ENCODE measurements at regions not wholly inside any gene's neighbourhood (a gene's known extent, or its start where the extent isn't known, plus 50 kb on each side); places are given as distances from the start of the nearest gene placed in this dataset.

- Histone ChIP-seq H3K23ac (ENCODE audit: low read length) (no peak overlapping the region), H3K9me3 (ENCODE audit: insufficient read depth, low read depth, low read length) (peaks cover 2% of the 10 kb centered on the region), H4K8ac (ENCODE audit: low read depth, low read length) (no peak overlapping the region), H3K9ac (ENCODE audit: low read length) (no peak overlapping the region), H2BK5ac (ENCODE audit: low read depth, low read length, poor library complexity) (no peak overlapping the region), H3K27me3 (ENCODE audit: insufficient read depth, low read length) (no peaks in the 10 kb centered on the region), H3K27ac (ENCODE audit: low read depth, low read length) (no peak overlapping the region), H2AK5ac (ENCODE audit: low read length) (no peak overlapping the region), H2BK12ac (ENCODE audit: low read length) (no peak overlapping the region), H3K4me1 (ENCODE audit: control insufficient read depth in 1 of 2, insufficient read depth in 2 of 2, low read length in 2 of 2) (no peaks in the 10 kb centered on the region), H2BK120ac (ENCODE audit: insufficient read depth, low read length, poor library complexity) (no peak overlapping the region), H3K79me1 (ENCODE audit: low read length) (no peaks in the 10 kb centered on the region), H3K14ac (ENCODE audit: low read length) (no peak overlapping the region), H3K36me3 (ENCODE audit: control insufficient read depth in 1 of 2, insufficient read depth in 2 of 2, low read length in 2 of 2) (no peaks in the 10 kb centered on the region), H3K4me3 (ENCODE audit: low read depth, low read length) (no peak overlapping the region), H3K4me2 (ENCODE audit: low read length) (no peak overlapping the region), H4K91ac (ENCODE audit: low read depth, low read length) (no peak overlapping the region), H3K4ac (ENCODE audit: low read depth, low read length) (no peak overlapping the region), H3K18ac (ENCODE audit: low read length) (no peak overlapping the region), H4K12ac (ENCODE audit: low read depth, low read length) (no peak overlapping the region), H2AFZ (ENCODE audit: insufficient read depth, low read length, poor library complexity) (no peak overlapping the region), H3K79me2 (ENCODE audit: control insufficient read depth, insufficient read depth, low read length, poor library complexity) (no peaks in the 10 kb centered on the region)
- no CpG with 5 or more reads among the region's 3 CpGs for WGBS (ENCODE audit: extremely low coverage, insufficient coverage, insufficient read length)
- no peak for DNase-seq
Measured at GRCh38 chr12:60672949-60673348, 1077.1 kb downstream of the SLC16A7 start.

GRCh38 chr12:60684988-60685655, 1089.3 kb downstream of the SLC16A7 start:
- H3K4me2 ChIP-seq (ENCODE audit: low read length): no peak overlapping the region
- no CpG with 5 or more reads among the region's 12 CpGs for WGBS (ENCODE audit: extremely low coverage, insufficient coverage, insufficient read length)
- H3K14ac ChIP-seq (ENCODE audit: low read length): no peak overlapping the region
- H2AK5ac ChIP-seq (ENCODE audit: low read length): no peak overlapping the region
- H2AFZ ChIP-seq (ENCODE audit: insufficient read depth, low read length, poor library complexity): no peak overlapping the region
- no peak overlapping the region for H3K4ac ChIP-seq (ENCODE audit: low read depth, low read length)
- no peaks in the 10 kb centered on the region for H3K79me2 ChIP-seq (ENCODE audit: control insufficient read depth, insufficient read depth, low read length, poor library complexity)
- no peak overlapping the region for H4K12ac ChIP-seq (ENCODE audit: low read depth, low read length)
- no peak overlapping the region for H3K27ac ChIP-seq (ENCODE audit: low read depth, low read length)
- H2BK5ac ChIP-seq (ENCODE audit: low read depth, low read length, poor library complexity): no peak overlapping the region
- peak; percentile 92 to 93 for DNase-seq
- H3K36me3 ChIP-seq (ENCODE audit: control insufficient read depth in 1 of 2, insufficient read depth in 2 of 2, low read length in 2 of 2): no peaks in the 10 kb centered on the region
- peaks cover 5% of the 10 kb centered on the region for H3K9me3 ChIP-seq (ENCODE audit: insufficient read depth, low read depth, low read length)
- H3K9ac ChIP-seq (ENCODE audit: low read length): no peak overlapping the region
- H3K79me1 ChIP-seq (ENCODE audit: low read length): no peaks in the 10 kb centered on the region
- H2BK120ac ChIP-seq (ENCODE audit: insufficient read depth, low read length, poor library complexity): no peak overlapping the region
- H4K8ac ChIP-seq (ENCODE audit: low read depth, low read length): no peak overlapping the region
- no peaks in the 10 kb centered on the region for H3K4me1 ChIP-seq (ENCODE audit: control insufficient read depth in 1 of 2, insufficient read depth in 2 of 2, low read length in 2 of 2)
- H2BK12ac ChIP-seq (ENCODE audit: low read length): no peak overlapping the region
- no peak overlapping the region for H3K4me3 ChIP-seq (ENCODE audit: low read depth, low read length)
- no peak overlapping the region for H3K18ac ChIP-seq (ENCODE audit: low read length)
- H3K23ac ChIP-seq (ENCODE audit: low read length): no peak overlapping the region
- H4K91ac ChIP-seq (ENCODE audit: low read depth, low read length): no peak overlapping the region
- H3K27me3 ChIP-seq (ENCODE audit: insufficient read depth, low read length): no peaks in the 10 kb centered on the region

GRCh38 chr12:60689137-60689536, 1093.3 kb downstream of the SLC16A7 start:
- H2BK5ac ChIP-seq (ENCODE audit: low read depth, low read length, poor library complexity): no peak overlapping the region
- H2BK12ac ChIP-seq (ENCODE audit: low read length): no peak overlapping the region
- no peak for DNase-seq
- H4K91ac ChIP-seq (ENCODE audit: low read depth, low read length): no peak overlapping the region
- H3K79me2 ChIP-seq (ENCODE audit: control insufficient read depth, insufficient read depth, low read length, poor library complexity): no peaks in the 10 kb centered on the region
- H3K9ac ChIP-seq (ENCODE audit: low read length): no peak overlapping the region
- no peak overlapping the region for H3K18ac ChIP-seq (ENCODE audit: low read length)
- H3K4ac ChIP-seq (ENCODE audit: low read depth, low read length): no peak overlapping the region
- H3K36me3 ChIP-seq (ENCODE audit: control insufficient read depth in 1 of 2, insufficient read depth in 2 of 2, low read length in 2 of 2): no peaks in the 10 kb centered on the region
- H3K14ac ChIP-seq (ENCODE audit: low read length): no peak overlapping the region
- no peak overlapping the region for H2BK120ac ChIP-seq (ENCODE audit: insufficient read depth, low read length, poor library complexity)
- H4K12ac ChIP-seq (ENCODE audit: low read depth, low read length): no peak overlapping the region
- H3K27ac ChIP-seq (ENCODE audit: low read depth, low read length): no peak overlapping the region
- no peak overlapping the region for H4K8ac ChIP-seq (ENCODE audit: low read depth, low read length)
- no peak overlapping the region for H2AK5ac ChIP-seq (ENCODE audit: low read length)
- no peaks in the 10 kb centered on the region for H3K9me3 ChIP-seq (ENCODE audit: insufficient read depth, low read depth, low read length)
- H3K4me1 ChIP-seq (ENCODE audit: control insufficient read depth in 1 of 2, insufficient read depth in 2 of 2, low read length in 2 of 2): no peaks in the 10 kb centered on the region
- H3K79me1 ChIP-seq (ENCODE audit: low read length): no peaks in the 10 kb centered on the region
- no peak overlapping the region for H3K4me2 ChIP-seq (ENCODE audit: low read length)
- H2AFZ ChIP-seq (ENCODE audit: insufficient read depth, low read length, poor library complexity): no peak overlapping the region
- H3K23ac ChIP-seq (ENCODE audit: low read length): no peak overlapping the region
- H3K27me3 ChIP-seq (ENCODE audit: insufficient read depth, low read length): no peaks in the 10 kb centered on the region
- no peak overlapping the region for H3K4me3 ChIP-seq (ENCODE audit: low read depth, low read length)

- Histone ChIP-seq H3K79me1 (ENCODE audit: low read length) (no peaks in the 10 kb centered on the region), H4K91ac (ENCODE audit: low read depth, low read length) (no peak overlapping the region), H3K79me2 (ENCODE audit: control insufficient read depth, insufficient read depth, low read length, poor library complexity) (no peaks in the 10 kb centered on the region), H4K12ac (ENCODE audit: low read depth, low read length) (no peak overlapping the region), H2BK5ac (ENCODE audit: low read depth, low read length, poor library complexity) (no peak overlapping the region), H3K36me3 (ENCODE audit: control insufficient read depth in 1 of 2, insufficient read depth in 2 of 2, low read length in 2 of 2) (no peaks in the 10 kb centered on the region), H2BK12ac (ENCODE audit: low read length) (no peak overlapping the region), H2AFZ (ENCODE audit: insufficient read depth, low read length, poor library complexity) (no peak overlapping the region), H3K27me3 (ENCODE audit: insufficient read depth, low read length) (no peaks in the 10 kb centered on the region), H2AK5ac (ENCODE audit: low read length) (no peak overlapping the region), H3K9me3 (ENCODE audit: insufficient read depth, low read depth, low read length) (no peaks in the 10 kb centered on the region), H3K4me1 (ENCODE audit: control insufficient read depth in 1 of 2, insufficient read depth in 2 of 2, low read length in 2 of 2) (no peaks in the 10 kb centered on the region), H3K4me3 (ENCODE audit: low read depth, low read length) (no peak overlapping the region), H3K27ac (ENCODE audit: low read depth, low read length) (no peak overlapping the region), H3K14ac (ENCODE audit: low read length) (no peak overlapping the region), H3K18ac (ENCODE audit: low read length) (no peak overlapping the region), H3K4me2 (ENCODE audit: low read length) (no peak overlapping the region), H3K9ac (ENCODE audit: low read length) (no peak overlapping the region), H3K4ac (ENCODE audit: low read depth, low read length) (no peak overlapping the region), H4K8ac (ENCODE audit: low read depth, low read length) (no peak overlapping the region), H2BK120ac (ENCODE audit: insufficient read depth, low read length, poor library complexity) (no peak overlapping the region), H3K23ac (ENCODE audit: low read length) (no peak overlapping the region)
- WGBS (ENCODE audit: extremely low coverage, insufficient coverage, insufficient read length): no CpG with 5 or more reads among the region's 1 CpG
- no peak for DNase-seq
Measured at GRCh38 chr12:60693019-60693626, 1097.3 kb downstream of the SLC16A7 start.

Data from trophoblast cell (in vitro differentiated cells and primary cell).